Neural progenitor cell (in vitro differentiated cells): ENCODE measurements at regions not wholly inside any gene's neighbourhood (a gene's known extent, or its start where the extent isn't known, plus 50 kb on each side); places are given as distances from the start of the nearest gene placed in this dataset.

Experiments
- DNase-seq: peaks from one replicate; pipeline ENCODE4 v3.0.0-alpha.2; 2016; ENCODE audit warnings: low spot score
- H2AFZ ChIP-seq: fragments of 200-600 bp; sonication (generic); replicated peaks from 2 replicates; pipeline ENCODE4 v1.6.1; 2016; ENCODE audit warnings: antibody characterized with exemption
- H3F3A ChIP-seq: fragments of 200-600 bp; sonication (generic); 2 replicates; pipeline ENCODE4 v1.6.1; 2016; ENCODE audit warnings: antibody characterized with exemption, low read depth
- H3K27ac ChIP-seq: fragments of 200-600 bp; sonication (generic); 2 replicates; pipeline ENCODE4 v1.5.1; 2016; ENCODE audit warnings: mild to moderate bottlenecking
- H3K27me3 ChIP-seq: fragments of 200-600 bp; sonication (generic); 2 replicates; pipeline ENCODE4 v1.6.1; 2016; ENCODE audit warnings: mild to moderate bottlenecking, moderate library complexity
- H3K36me3 ChIP-seq: fragments of 200-600 bp; sonication (generic); 2 replicates; pipeline ENCODE4 v1.5.1; 2016
- H3K4me1 ChIP-seq: fragments of 200-600 bp; sonication (generic); 2 replicates; pipeline ENCODE4 v1.6.1; 2016; ENCODE audit warnings: mixed run types
- H3K4me2 ChIP-seq: fragments of 200-600 bp; sonication (generic); 2 replicates; pipeline ENCODE4 v1.6.1; 2016
- H3K4me3 ChIP-seq: fragments of 200-600 bp; sonication (generic); 2 replicates; pipeline ENCODE4 v1.5.1; 2016
- H3K79me2 ChIP-seq: fragments of 200-600 bp; sonication (generic); 2 replicates; pipeline ENCODE4 v1.6.1; 2016; ENCODE audit warnings: low read depth
- H3K9ac ChIP-seq: fragments of 200-600 bp; sonication (generic); 2 replicates; pipeline ENCODE4 v1.6.1; 2016
- H3K9me3 ChIP-seq: fragments of 200-600 bp; sonication (generic); 2 replicates; pipeline ENCODE4 v1.5.1; 2016; ENCODE audit warnings: low read depth
- H4K20me1 ChIP-seq: fragments of 200-600 bp; sonication (generic); 2 replicates; pipeline ENCODE4 v1.6.1; 2016; ENCODE audit warnings: low read depth
- H3K27ac Mint-ChIP-seq: 3 replicates; pipeline ENCODE4 v1.8.0; 2021; ENCODE audit warnings: mixed read lengths
- H3K27me3 Mint-ChIP-seq: 2 replicates; pipeline ENCODE4 v1.8.0; 2022; ENCODE audit warnings: low read depth, mild to moderate bottlenecking, inconsistent platforms, moderate library complexity, mixed read lengths; ENCODE audit not compliant: insufficient read depth
- H3K36me3 Mint-ChIP-seq: 3 replicates; pipeline ENCODE4 v1.8.0; 2021; ENCODE audit warnings: mixed read lengths
- H3K4me1 Mint-ChIP-seq: 3 replicates; pipeline ENCODE4 v1.8.0; 2021; ENCODE audit warnings: mixed read lengths
- H3K4me3 Mint-ChIP-seq: 3 replicates; pipeline ENCODE4 v1.8.0; 2021; ENCODE audit warnings: mild to moderate bottlenecking, moderate library complexity, mixed read lengths
- H3K9me3 Mint-ChIP-seq: 3 replicates; pipeline ENCODE4 v1.8.0; 2020; ENCODE audit warnings: mixed read lengths
- EZH2 ChIP-seq: fragments of 200-600 bp; sonication (generic); IDR thresholded peaks from 2 replicates; pipeline ENCODE4 v1.6.1; 2017; ENCODE audit warnings: antibody characterized with exemption, mild to moderate bottlenecking, moderate library complexity
- EZH2phosphoT487 ChIP-seq: fragments of 200-600 bp; sonication (generic); IDR thresholded peaks from 2 replicates; pipeline ENCODE4 v1.6.1; 2017; ENCODE audit warnings: antibody characterized with exemption
- TF ChIP-seq, protein P1 (sequence below): fragments of 200-600 bp; sonication (generic); IDR thresholded peaks from 2 replicates; pipeline ENCODE4 v1.5.1; 2017; ENCODE audit warnings: antibody characterized with exemption, mild to moderate bottlenecking

- no peak overlapping the region for H3K27ac ChIP-seq
- DNase-seq, result no peak
- H3F3A ChIP-seq, result no peaks in the 10 kb centered on the region
- no peaks in the 10 kb centered on the region for H3K9me3 ChIP-seq
- H3K79me2 ChIP-seq, result no peaks in the 10 kb centered on the region
- H3K4me1 Mint-ChIP-seq, result no peaks in the 10 kb centered on the region
- H3K4me3 ChIP-seq, result no peak overlapping the region
- H3K27me3 Mint-ChIP-seq, result peaks cover 2% of the 10 kb centered on the region
- H3K4me3 Mint-ChIP-seq, result no peak overlapping the region
- no peak overlapping the region for H3K4me2 ChIP-seq
- H2AFZ ChIP-seq, result no peak overlapping the region
- no peaks in the 10 kb centered on the region for H3K4me1 ChIP-seq
- no peak overlapping the region for H3K9ac ChIP-seq
- TF ChIP-seq EZH2, result no peak
- TF ChIP-seq, protein P1, sequence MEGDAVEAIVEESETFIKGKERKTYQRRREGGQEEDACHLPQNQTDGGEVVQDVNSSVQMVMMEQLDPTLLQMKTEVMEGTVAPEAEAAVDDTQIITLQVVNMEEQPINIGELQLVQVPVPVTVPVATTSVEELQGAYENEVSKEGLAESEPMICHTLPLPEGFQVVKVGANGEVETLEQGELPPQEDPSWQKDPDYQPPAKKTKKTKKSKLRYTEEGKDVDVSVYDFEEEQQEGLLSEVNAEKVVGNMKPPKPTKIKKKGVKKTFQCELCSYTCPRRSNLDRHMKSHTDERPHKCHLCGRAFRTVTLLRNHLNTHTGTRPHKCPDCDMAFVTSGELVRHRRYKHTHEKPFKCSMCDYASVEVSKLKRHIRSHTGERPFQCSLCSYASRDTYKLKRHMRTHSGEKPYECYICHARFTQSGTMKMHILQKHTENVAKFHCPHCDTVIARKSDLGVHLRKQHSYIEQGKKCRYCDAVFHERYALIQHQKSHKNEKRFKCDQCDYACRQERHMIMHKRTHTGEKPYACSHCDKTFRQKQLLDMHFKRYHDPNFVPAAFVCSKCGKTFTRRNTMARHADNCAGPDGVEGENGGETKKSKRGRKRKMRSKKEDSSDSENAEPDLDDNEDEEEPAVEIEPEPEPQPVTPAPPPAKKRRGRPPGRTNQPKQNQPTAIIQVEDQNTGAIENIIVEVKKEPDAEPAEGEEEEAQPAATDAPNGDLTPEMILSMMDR, result no peak
- TF ChIP-seq EZH2phosphoT487, result no peak
- H3K36me3 ChIP-seq, result no peaks in the 10 kb centered on the region
- H3K36me3 Mint-ChIP-seq, result no peaks in the 10 kb centered on the region
- no peak overlapping the region for H3K27ac Mint-ChIP-seq
- no peaks in the 10 kb centered on the region for H3K9me3 Mint-ChIP-seq
- H3K27me3 ChIP-seq, result no peaks in the 10 kb centered on the region
- no peaks in the 10 kb centered on the region for H4K20me1 ChIP-seq
Measured at GRCh38 chr20:39431091-39431880, 469.1 kb downstream of the DHX35 start.

DNA sequence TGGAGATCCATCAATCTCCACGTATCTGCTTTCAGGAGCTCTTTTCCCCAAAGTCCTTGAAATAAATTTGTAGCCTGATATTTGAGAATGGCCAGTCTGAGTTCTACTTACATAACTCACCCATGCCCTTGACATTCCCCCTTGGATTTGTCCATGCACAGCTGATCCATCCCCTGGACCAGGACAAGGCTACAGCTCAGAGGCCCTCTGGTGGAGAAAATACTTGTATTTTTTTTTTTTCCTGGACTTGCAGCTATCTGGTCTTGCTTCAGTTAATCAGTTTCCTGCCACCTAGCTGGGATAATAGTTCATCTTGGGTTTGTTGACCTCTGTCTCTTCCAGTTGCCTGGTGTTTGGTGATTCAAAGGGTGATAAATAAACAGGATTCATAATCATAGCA, 467.6 kb downstream of the DHX35 start:
- H2AFZ ChIP-seq, result no peak overlapping the region
- H3K27me3 ChIP-seq, result no peaks in the 10 kb centered on the region
- no peak overlapping the region for H3K4me2 ChIP-seq
- H3F3A ChIP-seq, result no peaks in the 10 kb centered on the region
- Mint-ChIP-seq H3K27ac (no peak overlapping the region), H3K36me3 (no peaks in the 10 kb centered on the region), H3K27me3 (peaks cover 2% of the 10 kb centered on the region), H3K4me3 (no peak overlapping the region), H3K9me3 (no peaks in the 10 kb centered on the region), H3K4me1 (no peaks in the 10 kb centered on the region)
- no peak overlapping the region for H3K4me3 ChIP-seq
- no peaks in the 10 kb centered on the region for H3K9me3 ChIP-seq
- H3K36me3 ChIP-seq, result no peaks in the 10 kb centered on the region
- H3K27ac ChIP-seq, result no peak overlapping the region
- no peaks in the 10 kb centered on the region for H4K20me1 ChIP-seq
- H3K79me2 ChIP-seq, result no peaks in the 10 kb centered on the region
- DNase-seq, result peak; percentile 27
- TF ChIP-seq, protein P1, result peak; percentile 55
- TF ChIP-seq EZH2, result no peak
- no peak overlapping the region for H3K9ac ChIP-seq
- no peaks in the 10 kb centered on the region for H3K4me1 ChIP-seq

GRCh38 chr20:39424962-39425678, 463.0 kb downstream of the DHX35 start:
- Mint-ChIP-seq H3K9me3 (no peaks in the 10 kb centered on the region), H3K27me3 (peaks cover 2% of the 10 kb centered on the region), H3K4me3 (no peak overlapping the region), H3K27ac (no peak overlapping the region), H3K36me3 (no peaks in the 10 kb centered on the region), H3K4me1 (no peaks in the 10 kb centered on the region)
- Histone ChIP-seq H3K27me3 (no peaks in the 10 kb centered on the region), H3K36me3 (no peaks in the 10 kb centered on the region), H3K4me3 (no peak overlapping the region), H4K20me1 (no peaks in the 10 kb centered on the region), H3K4me1 (no peaks in the 10 kb centered on the region), H3K9ac (no peak overlapping the region), H3K79me2 (no peaks in the 10 kb centered on the region), H3K9me3 (no peaks in the 10 kb centered on the region), H3F3A (no peaks in the 10 kb centered on the region), H3K4me2 (no peak overlapping the region), H3K27ac (no peak overlapping the region), H2AFZ (no peak overlapping the region)
- TF ChIP-seq EZH2phosphoT487, result no peak
- TF ChIP-seq, protein P1, result no peak
- TF ChIP-seq EZH2, result no peak
- no peak for DNase-seq
